Lung (tissue), 11 donors: ENCODE measurements at regions not wholly inside any gene's neighbourhood (a gene's known extent, or its start where the extent isn't known, plus 50 kb on each side); places are given as distances from the start of the nearest gene placed in this dataset.

ENCODE experiments used
- ATAC-seq: fragments of 200-7000 bp; cut with Tn5 transposase; one replicate; pipeline ENCODE4 v1.9.1; 2020; ENCODE audit warnings: moderate number of reproducible peaks; ENCODE audit not compliant: insufficient read depth, low FRiP score
- DNase-seq, 3 donors: peaks; one replicate each; pipeline ENCODE4 v3.0.0-alpha.2; 2013 to 2017
- H3K27ac ChIP-seq, 2 donors: one replicate each; pipeline ENCODE4 v1.5.1; 2013; ENCODE audit warnings: mild to moderate bottlenecking in 2 of 2, moderate library complexity in 2 of 2, control low read depth in 1 of 2, inconsistent platforms in 1 of 2, low read depth in 1 of 2, low read length in 1 of 2
- H3K27me3 ChIP-seq, 3 donors: one replicate each; pipeline ENCODE4 v1.5.1; 2013; ENCODE audit warnings: low read length in 2 of 3; ENCODE audit not compliant: control insufficient read depth in 3 of 3, insufficient read depth in 3 of 3
- H3K36me3 ChIP-seq, 4 donors: one replicate each; pipeline ENCODE4 v1.5.1; 2013; ENCODE audit warnings: low read length in 4 of 4, mild to moderate bottlenecking in 1 of 4, moderate library complexity in 1 of 4; ENCODE audit not compliant: control insufficient read depth in 4 of 4, insufficient read depth in 4 of 4
- H3K4me1 ChIP-seq, 5 donors: one replicate each; pipeline ENCODE4 v1.5.1; 2013; ENCODE audit warnings: low read length in 5 of 5, mild to moderate bottlenecking in 2 of 5, moderate library complexity in 1 of 5; ENCODE audit not compliant: control insufficient read depth in 5 of 5, insufficient read depth in 5 of 5
- H3K4me3 ChIP-seq: one replicate; pipeline ENCODE4 v1.5.1; 2013; ENCODE audit warnings: mild to moderate bottlenecking, control low read depth, moderate library complexity
- H3K9ac ChIP-seq, 2 donors: one replicate each; pipeline ENCODE4 v1.5.1; 2013; ENCODE audit warnings: low read length in 2 of 2, control low read depth in 1 of 2; ENCODE audit not compliant: insufficient read depth in 1 of 2
- H3K9me3 ChIP-seq, 4 donors: one replicate each; pipeline ENCODE4 v1.5.1; 2013; ENCODE audit warnings: low read length in 3 of 4, mild to moderate bottlenecking in 1 of 4, moderate library complexity in 1 of 4; ENCODE audit not compliant: control insufficient read depth in 4 of 4, insufficient read depth in 3 of 4
- CTCF ChIP-seq: IDR thresholded peaks from 2 replicates; pipeline ENCODE4 v1.5.1; 2012; ENCODE audit warnings: mild to moderate bottlenecking; ENCODE audit errors: control extremely low read depth, extremely low read depth
- WGBS, 2 donors: extraction: QIAGEN DNeasy Blood & Tissue Kit; methylation state at CpG; one replicate each; pipeline ENCODE4 v1.1.7; 2013; 5-methylcytosine and 5-hydroxymethylcytosine counted together
- donor health status: control.
- donor health status: control.
- donor health status: Bipolar disorder and iron deficiency.
- donor health status: healthy.
- donor health status: DM: yes; HTN: yes; CAD: no.

- Histone ChIP-seq H3K36me3 (no peaks in the 10 kb centered on the region), H3K9ac (no peak overlapping the region), H3K27ac (no peak overlapping the region), H3K4me1 (no peaks in the 10 kb centered on the region), H3K27me3 (no peaks in the 10 kb centered on the region), H3K9me3 (no peaks in the 10 kb centered on the region), H3K4me3 (no peak overlapping the region)
- no peak for DNase-seq
- WGBS, 2 donors, result 90 to 94% methylated on average over 2 of the region's 2 CpGs
- ATAC-seq, result no peak
- no peak for TF ChIP-seq CTCF
Measured at GRCh38 chr3:19016851-19017250, 131.5 kb upstream of the KCNH8 start.

GRCh38 chr3:19013879-19014278 is 134.4 kb upstream of the KCNH8 start:
- Histone ChIP-seq H3K4me3 (no peak overlapping the region), H3K36me3 (no peaks in the 10 kb centered on the region), H3K9ac (no peak overlapping the region), H3K27me3 (no peaks in the 10 kb centered on the region), H3K9me3 (no peaks in the 10 kb centered on the region), H3K4me1 (no peaks in the 10 kb centered on the region), H3K27ac (no peak overlapping the region)
- DNase-seq, result no peak
- TF ChIP-seq CTCF, result no peak
- no peak for ATAC-seq
- 66 to 68% methylated on average over 1 of the region's 1 CpG for WGBS, 2 donors

GRCh38 chr3:19012846-19013245 is 135.5 kb upstream of the KCNH8 start:
- TF ChIP-seq CTCF, result no peak
- no peaks in the 10 kb centered on the region for H3K4me1 ChIP-seq
- no peak for ATAC-seq

GRCh38 chr3:19002606-19003005 is 145.7 kb upstream of the KCNH8 start:
- DNase-seq, result peak in 1 of 3 donors; percentile 21
- Histone ChIP-seq H3K27ac (no peak overlapping the region), H3K27me3 (no peaks in the 10 kb centered on the region), H3K4me3 (no peak overlapping the region), H3K4me1 (peaks cover 0 to 4% (median 0%) of the 10 kb centered on the region in 5 donors), H3K9ac (no peak overlapping the region), H3K36me3 (no peaks in the 10 kb centered on the region), H3K9me3 (no peaks in the 10 kb centered on the region)
- no peak for ATAC-seq
- WGBS, 2 donors, result 58 to 66% methylated on average over 1 of the region's 1 CpG
- no peak for TF ChIP-seq CTCF

More at GRCh38 chr3:19012846-19013245, 135.5 kb upstream of the KCNH8 start:
- H3K27ac ChIP-seq, result no peak overlapping the region
- WGBS, 2 donors, result 91 to 92% methylated on average over 3 of the region's 3 CpGs
- H3K4me3 ChIP-seq, result no peak overlapping the region
- no peaks in the 10 kb centered on the region for H3K27me3 ChIP-seq
- no peak overlapping the region for H3K9ac ChIP-seq
- H3K36me3 ChIP-seq, result no peaks in the 10 kb centered on the region
- no peak for DNase-seq
- H3K9me3 ChIP-seq, result no peaks in the 10 kb centered on the region
